ENCODE measurements at regions not wholly inside any gene's neighbourhood (a gene's known extent, or its start where the extent isn't known, plus 50 kb on each side); places are given as distances from the start of the nearest gene placed in this dataset.

DNA sequence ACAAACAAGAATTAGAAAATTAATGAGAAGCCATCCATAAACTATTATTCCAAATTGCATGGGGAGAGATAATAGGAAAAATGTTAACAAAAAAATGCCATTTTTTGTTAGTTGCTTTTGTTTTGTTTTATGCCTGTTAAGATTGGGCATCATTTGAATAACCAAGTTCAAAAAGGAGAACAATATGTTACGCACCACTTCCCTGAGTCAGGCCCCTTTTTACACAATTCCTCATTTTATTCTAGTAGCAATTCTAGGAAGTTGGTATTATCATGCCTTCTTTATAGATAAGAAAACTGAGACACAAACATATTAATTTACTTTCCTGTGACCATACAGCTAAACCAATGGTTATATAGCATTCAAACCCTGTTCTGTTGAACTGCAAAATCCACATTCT lies 736.9 kb upstream of the CCDC54 start:
- TF ChIP-seq ZNF274 (IDR thresholded peaks at IDR 0.05; ENCODE audit: low read depth, low read length) (no peak), YY1 (IDR thresholded peaks at IDR 0.05; ENCODE audit: insufficient read depth, insufficient read length) (no peak), SUZ12 (IDR thresholded peaks at IDR 0.05; ENCODE audit: extremely low read depth, insufficient read depth, insufficient read length) (no peak)
